HL-60 (cell line): ENCODE measurements at regions not wholly inside any gene's neighbourhood (a gene's known extent, or its start where the extent isn't known, plus 50 kb on each side); places are given as distances from the start of the nearest gene placed in this dataset.

Experiments
- CTCF ChIP-seq: IDR thresholded peaks from one replicate; pipeline ENCODE4 v1.5.1; 2011; ENCODE audit warnings: low read length, control low read depth, inconsistent platforms; ENCODE audit not compliant: insufficient read depth
- POLR2AphosphoS5 ChIP-seq: IDR thresholded peaks from 2 replicates; pipeline ENCODE4 v1.6.1; 2012; ENCODE audit warnings: low read depth

GRCh38 chr3:144791034-144791433, 819.4 kb downstream of the DIPK2A start:
- TF ChIP-seq POLR2AphosphoS5 (no peak), CTCF (no peak)
